ENCODE measurements at regions not wholly inside any gene's neighbourhood (a gene's known extent, or its start where the extent isn't known, plus 50 kb on each side); places are given as distances from the start of the nearest gene placed in this dataset.
"Not testable (repeated sequence)": the region's sequence is repeated elsewhere in the genome, so short reads cannot be mapped to it uniquely, and the experiment has no call there.

DNA sequence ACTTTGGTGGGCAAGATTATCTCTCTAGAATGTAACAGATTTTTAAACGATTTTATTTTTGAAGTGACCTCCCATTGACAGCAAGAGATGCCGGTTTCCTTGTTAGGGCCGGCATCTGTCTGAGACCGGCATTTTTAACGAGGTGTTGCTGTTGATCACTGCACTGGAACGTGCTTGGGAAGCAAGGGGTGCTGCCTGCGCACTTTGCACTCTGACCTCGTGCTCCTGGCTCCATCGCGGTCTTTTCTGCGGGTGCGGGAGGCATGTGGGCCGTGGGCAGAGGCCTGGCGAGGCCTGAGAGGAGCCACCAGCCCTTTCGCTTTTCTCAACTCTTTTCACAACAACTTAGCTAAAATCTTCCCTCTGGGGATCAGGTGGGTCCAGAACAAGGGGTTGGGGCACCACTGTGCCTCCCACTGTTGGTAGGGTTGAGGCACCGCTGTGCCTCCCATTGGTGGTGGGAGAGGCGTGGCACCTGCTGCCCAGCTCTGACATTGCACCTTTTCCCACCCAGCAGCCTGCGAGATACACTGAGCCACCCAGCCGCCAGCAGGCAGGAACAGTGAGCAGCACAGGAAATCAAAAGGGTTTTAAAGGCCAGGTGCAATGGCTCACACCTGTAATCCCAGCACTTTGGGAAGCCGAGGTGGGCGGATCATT, 209.5 kb downstream of the LAT start:
- H3K9me3 Mint-ChIP-seq; DNase-seq (ENCODE audit: low spot score); intact Hi-C loops (cut with micrococcal nuclease); H3K36me3 Mint-ChIP-seq (ENCODE audit: low read depth); H3K27me3 Mint-ChIP-seq (ENCODE audit: insufficient read depth); H3K27ac Mint-ChIP-seq; H3K4me3 Mint-ChIP-seq; H3K4me1 Mint-ChIP-seq (ENCODE audit: low read depth): not testable (repeated sequence)

- DNase-seq (ENCODE audit: low spot score); H3K4me3 Mint-ChIP-seq; H3K36me3 Mint-ChIP-seq (ENCODE audit: low read depth); intact Hi-C loops (cut with micrococcal nuclease); H3K4me1 Mint-ChIP-seq (ENCODE audit: low read depth); H3K27ac Mint-ChIP-seq; H3K9me3 Mint-ChIP-seq; H3K27me3 Mint-ChIP-seq (ENCODE audit: insufficient read depth): not testable (repeated sequence)
Observed at GRCh38 chr16:29193634-29194033, 208.8 kb downstream of the LAT start.

GRCh38 chr16:29193248-29193574, 208.4 kb downstream of the LAT start:
- H3K36me3 Mint-ChIP-seq (ENCODE audit: low read depth); intact Hi-C loops (cut with micrococcal nuclease); DNase-seq (ENCODE audit: low spot score); H3K27me3 Mint-ChIP-seq (ENCODE audit: insufficient read depth); H3K4me3 Mint-ChIP-seq; H3K9me3 Mint-ChIP-seq; H3K27ac Mint-ChIP-seq; H3K4me1 Mint-ChIP-seq (ENCODE audit: low read depth): not testable (repeated sequence)

GRCh38 chr16:29192329-29193247, 207.7 kb downstream of the LAT start:
- Mint-ChIP-seq H3K27ac (no peak overlapping the region), H3K4me3 (no peak overlapping the region)
- intact Hi-C loops (cut with micrococcal nuclease), result no loop called here

DNA sequence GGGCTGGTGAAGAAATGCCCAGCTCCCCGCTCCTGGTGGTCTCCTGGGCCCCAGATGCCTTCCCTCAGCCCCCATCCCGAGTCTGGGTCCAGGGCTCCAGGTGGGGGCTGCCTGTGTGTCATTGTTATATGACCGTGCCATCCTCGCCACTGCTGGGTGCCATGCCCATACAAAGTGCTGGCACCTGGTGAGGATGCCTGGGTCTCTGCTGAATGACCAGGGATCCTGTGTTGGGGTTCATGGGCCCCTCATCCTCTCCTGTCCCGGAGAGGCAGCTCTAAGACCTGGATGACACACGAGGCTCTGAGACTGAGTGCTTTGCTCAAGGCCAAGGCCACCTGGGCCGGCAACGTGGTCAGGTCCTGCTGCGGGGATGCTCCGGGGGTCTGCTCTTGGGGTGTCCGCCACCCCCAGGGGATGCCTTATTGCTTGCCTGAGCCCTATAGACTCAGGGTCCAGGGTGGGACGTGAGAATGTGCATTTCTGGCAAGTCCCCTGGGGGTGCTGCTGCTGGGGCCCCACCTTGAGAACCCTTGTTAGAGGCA, 206.9 kb downstream of the LAT start:
- H3K36me3 Mint-ChIP-seq (ENCODE audit: low read depth); H3K27ac Mint-ChIP-seq; H3K9me3 Mint-ChIP-seq; H3K27me3 Mint-ChIP-seq (ENCODE audit: insufficient read depth); H3K4me3 Mint-ChIP-seq; DNase-seq (ENCODE audit: low spot score); H3K4me1 Mint-ChIP-seq (ENCODE audit: low read depth); intact Hi-C loops (cut with micrococcal nuclease): not testable (repeated sequence)

More at GRCh38 chr16:29192329-29193247, 207.7 kb downstream of the LAT start:
- no peak for DNase-seq (ENCODE audit: low spot score)
- Mint-ChIP-seq H3K36me3 (ENCODE audit: low read depth) (no peaks in the 10 kb centered on the region), H3K27me3 (ENCODE audit: insufficient read depth) (no peaks in the 10 kb centered on the region), H3K4me1 (ENCODE audit: low read depth) (no peaks in the 10 kb centered on the region), H3K9me3 (no peaks in the 10 kb centered on the region)

DNA sequence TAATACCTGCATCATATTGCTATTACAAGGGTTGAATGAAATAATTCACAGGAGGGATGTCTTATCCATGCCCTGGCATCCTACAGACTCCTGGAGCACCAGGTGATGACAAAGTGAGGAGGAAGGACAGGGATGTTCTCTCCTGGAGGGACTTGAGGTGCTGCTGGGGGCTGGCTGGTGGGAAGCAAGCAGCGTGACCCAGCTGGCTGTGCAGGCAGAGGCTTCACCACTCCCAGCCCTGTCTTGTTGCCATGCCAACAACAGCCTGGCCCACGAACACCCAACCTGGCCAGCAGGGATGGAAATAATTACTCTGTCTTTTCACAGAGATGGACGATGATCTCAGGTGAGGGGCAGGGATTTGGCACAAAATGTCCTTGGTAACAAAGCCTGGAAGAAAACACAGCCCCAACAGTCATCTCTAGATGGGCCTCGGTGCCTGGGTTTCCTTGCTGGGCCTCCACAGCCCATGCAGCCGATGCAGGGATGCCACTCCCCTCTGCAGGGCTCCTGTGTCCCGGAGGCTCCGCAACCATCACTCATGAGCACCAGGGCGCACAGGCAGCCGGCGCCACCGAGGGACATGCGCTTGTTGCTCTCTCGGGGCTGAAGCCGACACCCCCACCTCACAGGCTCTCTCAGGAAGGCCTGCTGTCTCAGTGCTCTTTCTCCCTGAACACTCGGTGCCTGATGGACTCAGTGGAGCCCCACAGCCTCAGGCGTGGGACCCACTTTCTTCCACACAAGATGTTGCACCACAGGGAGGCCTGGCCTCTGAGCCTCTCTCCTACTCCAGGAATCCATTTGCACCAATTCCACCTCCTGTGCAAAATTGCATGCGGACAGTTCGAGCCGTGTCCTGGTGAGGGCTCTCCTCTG, 205.9 kb downstream of the LAT start:
- intact Hi-C loops (cut with micrococcal nuclease); H3K27me3 Mint-ChIP-seq (ENCODE audit: insufficient read depth); H3K36me3 Mint-ChIP-seq (ENCODE audit: low read depth); H3K4me1 Mint-ChIP-seq (ENCODE audit: low read depth); H3K4me3 Mint-ChIP-seq; H3K27ac Mint-ChIP-seq; H3K9me3 Mint-ChIP-seq; DNase-seq (ENCODE audit: low spot score): not testable (repeated sequence)

GRCh38 chr16:29188806-29189205, 204.0 kb downstream of the LAT start:
- H3K9me3 Mint-ChIP-seq; H3K27me3 Mint-ChIP-seq (ENCODE audit: insufficient read depth); intact Hi-C loops (cut with micrococcal nuclease); H3K4me3 Mint-ChIP-seq; DNase-seq (ENCODE audit: low spot score); H3K4me1 Mint-ChIP-seq (ENCODE audit: low read depth); H3K27ac Mint-ChIP-seq; H3K36me3 Mint-ChIP-seq (ENCODE audit: low read depth): not testable (repeated sequence)

DNA sequence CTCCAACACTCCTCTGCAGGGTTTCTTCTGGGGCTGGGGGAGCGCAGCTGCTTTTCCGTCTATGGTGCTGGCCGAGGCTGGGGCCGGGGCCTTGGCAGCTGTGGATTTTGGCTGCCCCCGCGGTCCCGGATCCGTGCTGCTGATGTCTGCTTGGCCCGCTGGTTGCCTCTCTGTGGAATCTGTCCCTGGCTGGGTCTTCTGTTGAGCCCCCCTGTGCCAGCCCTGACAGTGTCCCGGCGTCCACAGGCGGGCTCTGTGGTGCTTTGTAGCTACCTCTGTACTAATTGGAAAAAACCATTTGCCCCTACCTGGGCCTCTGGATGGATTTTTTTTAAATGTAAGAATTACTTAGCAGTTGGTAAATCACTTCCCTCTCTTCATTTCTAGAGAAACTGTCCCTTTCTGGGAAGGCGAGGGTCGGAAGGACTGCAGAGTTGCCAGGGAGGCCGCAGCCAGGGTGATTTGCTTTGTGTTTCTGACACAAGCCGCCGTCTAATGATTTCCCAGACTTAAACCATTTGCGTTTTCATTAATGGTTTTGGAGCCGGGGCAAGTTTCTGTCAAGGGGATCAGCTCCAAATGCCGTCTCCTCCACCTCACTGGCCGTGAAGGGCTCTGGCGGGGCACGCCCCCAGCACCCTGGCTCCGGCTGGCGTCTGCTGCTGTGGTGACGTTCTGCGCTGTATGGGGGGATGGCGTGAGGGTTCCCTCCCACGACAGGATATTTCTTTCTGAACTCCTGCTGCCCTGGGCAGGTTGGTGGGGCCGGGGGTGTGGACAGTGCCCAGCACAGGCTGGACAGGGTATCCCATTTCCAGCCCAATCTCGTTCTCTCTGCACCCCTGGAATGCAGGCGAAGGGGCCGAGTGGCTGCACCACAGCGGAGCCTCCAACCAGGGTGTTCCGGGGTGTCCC, 201.7 kb downstream of the LAT start:
- H3K27ac Mint-ChIP-seq; H3K9me3 Mint-ChIP-seq; H3K27me3 Mint-ChIP-seq (ENCODE audit: insufficient read depth); H3K4me3 Mint-ChIP-seq; H3K36me3 Mint-ChIP-seq (ENCODE audit: low read depth); intact Hi-C loops (cut with micrococcal nuclease); DNase-seq (ENCODE audit: low spot score); H3K4me1 Mint-ChIP-seq (ENCODE audit: low read depth): not testable (repeated sequence)

- intact Hi-C loops (cut with micrococcal nuclease); H3K36me3 Mint-ChIP-seq (ENCODE audit: low read depth); H3K27ac Mint-ChIP-seq; H3K9me3 Mint-ChIP-seq; H3K4me3 Mint-ChIP-seq; DNase-seq (ENCODE audit: low spot score); H3K27me3 Mint-ChIP-seq (ENCODE audit: insufficient read depth); H3K4me1 Mint-ChIP-seq (ENCODE audit: low read depth): not testable (repeated sequence)
Observed at GRCh38 chr16:29185872-29186271, 201.0 kb downstream of the LAT start.

DNA sequence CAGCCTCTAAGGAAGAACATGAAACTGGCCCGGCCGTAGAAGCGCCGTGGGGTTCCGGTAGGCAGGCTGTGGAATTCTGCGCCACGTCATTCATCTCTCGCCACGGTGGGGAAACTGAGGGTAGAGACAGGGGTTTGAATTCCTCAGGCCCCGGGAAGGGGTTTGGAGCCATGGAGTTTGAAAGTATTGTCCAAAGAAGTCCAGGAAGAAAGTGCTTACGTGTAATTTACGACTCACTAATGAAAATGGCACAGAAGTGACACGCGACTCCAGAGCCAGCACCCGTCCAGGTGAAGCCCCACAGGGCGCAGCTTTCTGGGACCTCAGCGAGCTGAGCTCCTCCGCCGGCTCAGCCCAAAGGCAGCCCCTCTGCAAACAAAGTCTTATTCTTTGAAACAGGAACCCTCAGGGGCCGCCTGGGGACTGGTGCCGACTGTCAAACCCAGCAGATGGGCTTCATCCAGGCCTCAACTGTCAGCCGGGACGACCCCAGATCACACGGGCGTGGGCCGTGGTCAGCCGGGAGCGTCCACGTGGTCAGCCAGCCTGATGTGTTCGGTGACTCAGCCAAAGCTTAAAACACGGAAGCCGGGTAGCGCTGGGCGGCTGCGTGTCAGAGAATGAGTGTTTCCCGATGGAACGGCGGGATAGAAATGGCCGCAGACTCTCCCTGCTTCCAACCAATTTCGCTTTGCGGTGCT, 200.0 kb downstream of the LAT start:
- H3K4me3 Mint-ChIP-seq; DNase-seq (ENCODE audit: low spot score); H3K27ac Mint-ChIP-seq; H3K4me1 Mint-ChIP-seq (ENCODE audit: low read depth); H3K36me3 Mint-ChIP-seq (ENCODE audit: low read depth); H3K27me3 Mint-ChIP-seq (ENCODE audit: insufficient read depth); H3K9me3 Mint-ChIP-seq; intact Hi-C loops (cut with micrococcal nuclease): not testable (repeated sequence)

DNA sequence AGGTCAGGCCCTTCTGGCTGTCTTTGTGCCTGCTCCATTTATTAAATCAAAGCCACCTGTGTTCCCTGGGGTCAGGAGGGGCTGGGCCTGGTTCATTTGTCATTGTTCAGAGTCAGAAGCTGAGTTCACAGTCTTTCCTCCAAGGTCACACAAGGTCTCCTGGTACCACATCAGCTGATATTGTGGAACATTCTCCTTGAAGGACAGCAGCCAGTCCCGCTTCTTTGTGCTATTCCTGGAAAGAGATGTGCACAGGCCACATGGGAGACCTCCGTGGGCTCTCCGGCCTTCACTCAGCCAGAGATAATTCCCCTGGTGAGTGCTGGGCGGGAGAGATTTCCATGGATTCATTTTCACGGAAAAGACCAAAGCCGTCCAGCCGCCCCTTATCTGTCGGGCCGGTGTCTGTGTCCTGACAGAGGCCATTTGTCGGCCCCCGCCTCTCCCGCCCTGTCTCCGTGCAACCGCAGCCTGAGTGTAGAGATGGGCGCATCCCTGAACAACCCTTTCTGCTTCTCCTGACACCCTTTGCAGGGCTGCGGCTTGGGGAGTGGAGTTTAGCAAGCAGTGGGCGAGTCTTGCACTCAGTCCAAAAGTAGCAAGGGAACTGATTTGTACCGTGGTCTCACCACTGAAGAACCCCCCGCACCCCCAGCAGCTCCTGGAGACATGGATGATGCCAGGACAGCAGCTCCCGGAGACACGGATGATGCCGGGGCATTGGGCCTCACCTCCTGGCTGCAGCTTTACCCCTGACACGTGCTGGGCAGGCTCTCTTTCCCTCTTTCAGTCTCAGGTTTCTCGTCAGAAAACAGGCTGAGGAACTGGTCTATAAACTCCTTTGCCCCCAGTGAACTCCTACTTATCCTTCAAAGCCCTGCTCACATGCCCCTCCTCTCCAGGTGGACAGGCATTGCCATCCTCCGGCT, 198.4 kb downstream of the LAT start:
- H3K4me1 Mint-ChIP-seq (ENCODE audit: low read depth); H3K27me3 Mint-ChIP-seq (ENCODE audit: insufficient read depth); intact Hi-C loops (cut with micrococcal nuclease); H3K27ac Mint-ChIP-seq; H3K9me3 Mint-ChIP-seq; H3K36me3 Mint-ChIP-seq (ENCODE audit: low read depth); H3K4me3 Mint-ChIP-seq; DNase-seq (ENCODE audit: low spot score): not testable (repeated sequence)
